ENCODE measurements at regions not wholly inside any gene's neighbourhood (a gene's known extent, or its start where the extent isn't known, plus 50 kb on each side); places are given as distances from the start of the nearest gene placed in this dataset.

GRCh38 chr3:23117856-23118255, 85.3 kb upstream of the UBE2E2 start:
- no peaks in the 10 kb centered on the region for H3K9me2 ChIP-seq (ENCODE audit: insufficient read depth)
- intact Hi-C loops (cut with micrococcal nuclease): no loop called here
- BruUV-seq (replicated peaks): no TSS peak
- no peaks in the 10 kb centered on the region for H3K4me1 ChIP-seq (ENCODE audit: control insufficient read depth in 1 of 2, insufficient read depth in 2 of 2, low read length in 2 of 2)
- no peak for ATAC-seq
- H3K27me3 ChIP-seq (ENCODE audit: insufficient read depth, low read length): peaks cover 62% of the 10 kb centered on the region
- H3K4me3 ChIP-seq (replicated peaks in 1 of 2; ENCODE audit: low read depth in 1 of 2, low read length in 2 of 2): no peak overlapping the region
- TF ChIP-seq EZH2 (IDR thresholded peaks at IDR 0.05) (no peak), POLR2AphosphoS5 (IDR thresholded peaks at IDR 0.05; ENCODE audit: low read depth, low read length) (no peak), JUND (IDR thresholded peaks at IDR 0.05) (no peak), CBX3 (IDR thresholded peaks at IDR 0.05; ENCODE audit: low read depth) (no peak), CEBPB (IDR thresholded peaks at IDR 0.05; ENCODE audit: low read depth) (no peak), TCF7L2 (IDR thresholded peaks at IDR 0.05; ENCODE audit: borderline replicate concordance, extremely low read depth, insufficient read depth, insufficient read length) (no peak), ZFX (IDR thresholded peaks at IDR 0.05) (no peak), FOSL1 (IDR thresholded peaks at IDR 0.05; ENCODE audit: low read depth) (no peak), EGR1 (IDR thresholded peaks at IDR 0.05; ENCODE audit: low read depth) (no peak)
- TF ChIP-seq, protein P1, sequence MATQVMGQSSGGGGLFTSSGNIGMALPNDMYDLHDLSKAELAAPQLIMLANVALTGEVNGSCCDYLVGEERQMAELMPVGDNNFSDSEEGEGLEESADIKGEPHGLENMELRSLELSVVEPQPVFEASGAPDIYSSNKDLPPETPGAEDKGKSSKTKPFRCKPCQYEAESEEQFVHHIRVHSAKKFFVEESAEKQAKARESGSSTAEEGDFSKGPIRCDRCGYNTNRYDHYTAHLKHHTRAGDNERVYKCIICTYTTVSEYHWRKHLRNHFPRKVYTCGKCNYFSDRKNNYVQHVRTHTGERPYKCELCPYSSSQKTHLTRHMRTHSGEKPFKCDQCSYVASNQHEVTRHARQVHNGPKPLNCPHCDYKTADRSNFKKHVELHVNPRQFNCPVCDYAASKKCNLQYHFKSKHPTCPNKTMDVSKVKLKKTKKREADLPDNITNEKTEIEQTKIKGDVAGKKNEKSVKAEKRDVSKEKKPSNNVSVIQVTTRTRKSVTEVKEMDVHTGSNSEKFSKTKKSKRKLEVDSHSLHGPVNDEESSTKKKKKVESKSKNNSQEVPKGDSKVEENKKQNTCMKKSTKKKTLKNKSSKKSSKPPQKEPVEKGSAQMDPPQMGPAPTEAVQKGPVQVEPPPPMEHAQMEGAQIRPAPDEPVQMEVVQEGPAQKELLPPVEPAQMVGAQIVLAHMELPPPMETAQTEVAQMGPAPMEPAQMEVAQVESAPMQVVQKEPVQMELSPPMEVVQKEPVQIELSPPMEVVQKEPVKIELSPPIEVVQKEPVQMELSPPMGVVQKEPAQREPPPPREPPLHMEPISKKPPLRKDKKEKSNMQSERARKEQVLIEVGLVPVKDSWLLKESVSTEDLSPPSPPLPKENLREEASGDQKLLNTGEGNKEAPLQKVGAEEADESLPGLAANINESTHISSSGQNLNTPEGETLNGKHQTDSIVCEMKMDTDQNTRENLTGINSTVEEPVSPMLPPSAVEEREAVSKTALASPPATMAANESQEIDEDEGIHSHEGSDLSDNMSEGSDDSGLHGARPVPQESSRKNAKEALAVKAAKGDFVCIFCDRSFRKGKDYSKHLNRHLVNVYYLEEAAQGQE (IDR thresholded peaks at IDR 0.05; ENCODE audit: low read depth): no peak
- TF ChIP-seq, protein P2, sequence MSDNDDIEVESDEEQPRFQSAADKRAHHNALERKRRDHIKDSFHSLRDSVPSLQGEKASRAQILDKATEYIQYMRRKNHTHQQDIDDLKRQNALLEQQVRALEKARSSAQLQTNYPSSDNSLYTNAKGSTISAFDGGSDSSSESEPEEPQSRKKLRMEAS (IDR thresholded peaks at IDR 0.05): no peak
- no peaks in the 10 kb centered on the region for H3K9me3 ChIP-seq (ENCODE audit: control insufficient read depth in 1 of 2, insufficient read depth in 1 of 2, low read depth in 1 of 2, low read length in 2 of 2)
- ChIA-PET RAD21 (ENCODE audit: low non-redundant PET in 1 of 2, low total read pairs in 2 of 2, uncharacterized antibody in 2 of 2, unreplicated experiment in 2 of 2) (no interaction called here), CTCF (no interaction called here), POLR2A (no interaction called here)
- H3K36me3 ChIP-seq (ENCODE audit: control insufficient read depth in 1 of 2, insufficient read depth in 2 of 2, low read length in 2 of 2): no peaks in the 10 kb centered on the region
- H3K4me2 ChIP-seq (ENCODE audit: low read length): no peak overlapping the region
- H3K27ac ChIP-seq (ENCODE audit: low read depth, low read length): no peak overlapping the region
- H4K20me1 ChIP-seq (ENCODE audit: insufficient read depth): no peaks in the 10 kb centered on the region
- H2AFZ ChIP-seq (ENCODE audit: low read depth, low read length, poor library complexity, severe bottlenecking): no peak overlapping the region
- H3K9ac ChIP-seq (ENCODE audit: low read length): no peak overlapping the region
- H3K79me2 ChIP-seq (ENCODE audit: insufficient read depth, low read length): no peaks in the 10 kb centered on the region
- no peak for DNase-seq (ENCODE audit: low read depth, low spot score)
